SK-N-SH treated with all-trans-retinoic acid at 6 μM for 48 hours (cell line): ENCODE measurements at regions not wholly inside any gene's neighbourhood (a gene's known extent, or its start where the extent isn't known, plus 50 kb on each side); places are given as distances from the start of the nearest gene placed in this dataset.

ENCODE experiments used
- ATAC-seq: fragments of 200-7000 bp; cut with Tn5 transposase; 3 replicates; pipeline ENCODE4 v1.9.1; 2020; ENCODE audit warnings: mild to moderate bottlenecking, moderate library complexity
- ARNTL ChIP-seq: fragments of 450-650 bp; formaldehyde crosslinking; IDR thresholded peaks from 2 replicates; pipeline ENCODE4 v1.5.0; 2020; ENCODE audit warnings: low read depth, mild to moderate bottlenecking, moderate library complexity, borderline replicate concordance
- BACH2 ChIP-seq: fragments of 250-450 bp; sonication (Bioruptor Pico); IDR thresholded peaks from 2 replicates; pipeline ENCODE4 v1.9.0; 2021; ENCODE audit warnings: mild to moderate bottlenecking, borderline replicate concordance
- CREB5 ChIP-seq: fragments of 250-450 bp; sonication (Bioruptor Pico); IDR thresholded peaks from 2 replicates; pipeline ENCODE4 v1.5.1; 2020; ENCODE audit warnings: low read depth, mild to moderate bottlenecking, moderate library complexity
- CSDC2 ChIP-seq: fragments of 250-450 bp; sonication (Bioruptor Pico); IDR thresholded peaks from 2 replicates; pipeline ENCODE4 v1.5.0; 2020; ENCODE audit warnings: mild to moderate bottlenecking, moderate library complexity
- ESRRG ChIP-seq: fragments of 250-450 bp; sonication (Bioruptor Pico); IDR thresholded peaks from 2 replicates; pipeline ENCODE4 v1.6.1; 2021; ENCODE audit warnings: mild to moderate bottlenecking
- GLIS3 ChIP-seq: fragments of 250-450 bp; sonication (Bioruptor Pico); IDR thresholded peaks from 2 replicates; pipeline ENCODE4 v1.5.0; 2020; ENCODE audit warnings: mild to moderate bottlenecking, moderate library complexity
- ISL1 ChIP-seq: fragments of 250-450 bp; sonication (Bioruptor Pico); IDR thresholded peaks from 2 replicates; pipeline ENCODE4 v2.1.2; 2022; ENCODE audit warnings: mild to moderate bottlenecking, moderate library complexity
- OSR1 ChIP-seq: fragments of 250-450 bp; sonication (Bioruptor Pico); IDR thresholded peaks from 2 replicates; pipeline ENCODE4 v1.8.0; 2022; ENCODE audit warnings: moderate library complexity, mild to moderate bottlenecking, inconsistent platforms
- PATZ1 ChIP-seq: fragments of 250-450 bp; sonication (Bioruptor Pico); IDR thresholded peaks from 2 replicates; pipeline ENCODE4 v1.8.0; 2020; ENCODE audit warnings: mild to moderate bottlenecking, moderate library complexity, borderline replicate concordance
- POU6F1 ChIP-seq: fragments of 250-450 bp; sonication (Bioruptor Pico); IDR thresholded peaks from 2 replicates; pipeline ENCODE4 v1.8.0; 2021; ENCODE audit warnings: low read depth, mild to moderate bottlenecking, moderate library complexity, borderline replicate concordance
- PPARA ChIP-seq: fragments of 250-450 bp; sonication (Bioruptor Pico); IDR thresholded peaks from 2 replicates; pipeline ENCODE4 v1.5.0; 2020; ENCODE audit warnings: mild to moderate bottlenecking, borderline replicate concordance
- SNAI2 ChIP-seq: fragments of 250-450 bp; sonication (Bioruptor Pico); IDR thresholded peaks from 2 replicates; pipeline ENCODE4 v1.5.0; 2020; ENCODE audit warnings: mild to moderate bottlenecking, moderate library complexity
- TCF4 ChIP-seq: fragments of 250-450 bp; sonication (Bioruptor Pico); IDR thresholded peaks from 2 replicates; pipeline ENCODE4 v1.8.0; 2021; ENCODE audit warnings: mild to moderate bottlenecking, moderate library complexity, borderline replicate concordance
- TSHZ2 ChIP-seq: fragments of 250-450 bp; sonication (Bioruptor Pico); IDR thresholded peaks from 2 replicates; pipeline ENCODE4 v1.5.0; 2020; ENCODE audit warnings: mild to moderate bottlenecking, moderate library complexity
- ZC3H10 ChIP-seq: fragments of 250-450 bp; sonication (Bioruptor Pico); IDR thresholded peaks from 2 replicates; pipeline ENCODE4 v1.5.1; 2021; ENCODE audit warnings: mild to moderate bottlenecking, moderate library complexity
- ZFP3 ChIP-seq: fragments of 250-450 bp; sonication (Bioruptor Pico); IDR thresholded peaks from 2 replicates; pipeline ENCODE4 v1.5.0; 2020; ENCODE audit warnings: mild to moderate bottlenecking, moderate library complexity
- ZFP30 ChIP-seq: fragments of 450-650 bp; formaldehyde crosslinking; IDR thresholded peaks from 2 replicates; pipeline ENCODE4 v1.5.0; 2022; ENCODE audit warnings: mild to moderate bottlenecking, moderate library complexity
- ZNF565 ChIP-seq: fragments of 450-650 bp; formaldehyde crosslinking; conservative IDR thresholded peaks from 2 replicates; pipeline ENCODE4 v1.5.0; 2020; ENCODE audit warnings: low read depth, mild to moderate bottlenecking, moderate library complexity
- ZNF70 ChIP-seq: fragments of 450-650 bp; formaldehyde crosslinking; IDR thresholded peaks from 2 replicates; pipeline ENCODE4 v1.5.0; 2020; ENCODE audit warnings: mild to moderate bottlenecking, moderate library complexity

- no peak for ATAC-seq
- TF ChIP-seq TSHZ2 (no peak), CREB5 (CRISPR knock-in tag) (no peak), OSR1 (CRISPR knock-in tag) (no peak)
These were observed 85.0 kb upstream of the MAN2A1 start for GRCh38 chr5:109604758-109605157.

GRCh38 chr5:109601736-109602135, 88.0 kb upstream of the MAN2A1 start:
- ATAC-seq: no peak
- TF ChIP-seq ZNF565 (CRISPR knock-in tag) (no peak), BACH2 (CRISPR knock-in tag) (no peak), CSDC2 (CRISPR knock-in tag) (no peak), ZNF70 (CRISPR knock-in tag) (no peak), GLIS3 (no peak), OSR1 (CRISPR knock-in tag) (no peak), ISL1 (no peak)

GRCh38 chr5:109597893-109598292, 91.8 kb upstream of the MAN2A1 start:
- ATAC-seq: no peak

GRCh38 chr5:109594217-109594616, 95.5 kb upstream of the MAN2A1 start:
- no peak for ATAC-seq
- TF ChIP-seq ZNF70 (CRISPR knock-in tag): no peak
- TF ChIP-seq ZFP30 (CRISPR knock-in tag): no peak
- no peak for TF ChIP-seq ZFP3
- no peak for TF ChIP-seq ESRRG (CRISPR knock-in tag)
- no peak for TF ChIP-seq TSHZ2
- no peak for TF ChIP-seq CSDC2 (CRISPR knock-in tag)
- no peak for TF ChIP-seq ZC3H10
- no peak for TF ChIP-seq SNAI2 (CRISPR knock-in tag)
- no peak for TF ChIP-seq PATZ1
- no peak for TF ChIP-seq OSR1 (CRISPR knock-in tag)

More at GRCh38 chr5:109597893-109598292, 91.8 kb upstream of the MAN2A1 start:
- TF ChIP-seq ZFP30 (CRISPR knock-in tag) (no peak), GLIS3 (no peak), TCF4 (no peak), BACH2 (CRISPR knock-in tag) (no peak), ARNTL (CRISPR knock-in tag) (no peak), TSHZ2 (no peak), ZFP3 (no peak), PPARA (CRISPR knock-in tag) (no peak), POU6F1 (CRISPR knock-in tag) (no peak)
- TF ChIP-seq, all 23 proteins: peak for 0
